Parathyroid adenoma (tissue), 2 donors: ENCODE measurements at regions not wholly inside any gene's neighbourhood (a gene's known extent, or its start where the extent isn't known, plus 50 kb on each side); places are given as distances from the start of the nearest gene placed in this dataset.
"Not testable (repeated sequence)": the region's sequence is repeated elsewhere in the genome, so short reads cannot be mapped to it uniquely, and the experiment has no call there.

Experiments
- H2AFZ ChIP-seq: fragments of 300-600 bp; sonication (generic); one replicate; pipeline ENCODE4 v1.7.0; 2017; ENCODE audit warnings: antibody characterized with exemption, mild to moderate bottlenecking
- H3K27ac ChIP-seq: fragments of 300-600 bp; sonication (generic); one replicate; pipeline ENCODE4 v1.7.0; 2017
- H3K27me3 ChIP-seq: fragments of 300-600 bp; sonication (generic); one replicate; pipeline ENCODE4 v1.7.0; 2017; ENCODE audit warnings: low read length; ENCODE audit not compliant: control insufficient read depth, insufficient read depth
- H3K36me3 ChIP-seq: fragments of 300-600 bp; sonication (generic); one replicate; pipeline ENCODE4 v1.7.0; 2017; ENCODE audit warnings: low read length; ENCODE audit not compliant: control insufficient read depth, insufficient read depth
- H3K4me1 ChIP-seq: fragments of 300-600 bp; sonication (generic); one replicate; pipeline ENCODE4 v1.7.0; 2017; ENCODE audit warnings: control low read depth
- H3K4me2 ChIP-seq: fragments of 300-600 bp; sonication (generic); one replicate; pipeline ENCODE4 v1.7.0; 2017; ENCODE audit warnings: low read length
- H3K4me3 ChIP-seq: fragments of 300-600 bp; sonication (generic); one replicate; pipeline ENCODE4 v1.7.0; 2017; ENCODE audit warnings: low read depth, low read length
- H3K79me2 ChIP-seq: fragments of 300-600 bp; sonication (generic); one replicate; pipeline ENCODE4 v1.7.0; 2017; ENCODE audit warnings: control low read depth
- H3K9ac ChIP-seq: fragments of 300-600 bp; sonication (generic); one replicate; pipeline ENCODE4 v1.7.0; 2017; ENCODE audit warnings: mild to moderate bottlenecking
- H3K9me3 ChIP-seq: fragments of 300-600 bp; sonication (generic); one replicate; pipeline ENCODE4 v1.7.0; 2017; ENCODE audit warnings: low read length; ENCODE audit not compliant: control insufficient read depth
- CTCF ChIP-seq: fragments of 300-600 bp; sonication (generic); IDR thresholded peaks from one replicate; pipeline ENCODE4 v1.7.0; 2017; ENCODE audit warnings: antibody characterized with exemption, mild to moderate bottlenecking
- donor health status: primary hyperparathyroidism.

GRCh38 chr5:148740966-148741742 is 85.3 kb upstream of the ADRB2 start:
- Histone ChIP-seq H2AFZ (no peak overlapping the region), H3K9me3 (no peaks in the 10 kb centered on the region), H3K27me3 (no peaks in the 10 kb centered on the region), H3K4me2 (no peak overlapping the region), H3K9ac (no peak overlapping the region), H3K4me1 (no peaks in the 10 kb centered on the region), H3K36me3 (no peaks in the 10 kb centered on the region), H3K79me2 (no peaks in the 10 kb centered on the region), H3K27ac (no peak overlapping the region), H3K4me3 (no peak overlapping the region)
- TF ChIP-seq CTCF, result peak; percentile 73

- not testable (repeated sequence) for H3K4me1 ChIP-seq, H3K4me2 ChIP-seq, H3K4me3 ChIP-seq, H3K36me3 ChIP-seq, H3K27me3 ChIP-seq, H3K9me3 ChIP-seq, H3K9ac ChIP-seq, H3K27ac ChIP-seq, H2AFZ ChIP-seq, H3K79me2 ChIP-seq
Observed at GRCh38 chr5:148741766-148742165, 84.6 kb upstream of the ADRB2 start.

GRCh38 chr5:148744380-148744779 is 82.0 kb upstream of the ADRB2 start:
- H3K27ac ChIP-seq, H3K79me2 ChIP-seq, H3K4me3 ChIP-seq, H3K36me3 ChIP-seq, H2AFZ ChIP-seq, H3K9me3 ChIP-seq, H3K4me2 ChIP-seq, H3K4me1 ChIP-seq, H3K9ac ChIP-seq, H3K27me3 ChIP-seq: not testable (repeated sequence)

- Histone ChIP-seq H3K79me2 (no peaks in the 10 kb centered on the region), H3K4me1 (no peaks in the 10 kb centered on the region), H3K4me2 (no peak overlapping the region), H3K27ac (no peak overlapping the region), H3K4me3 (no peak overlapping the region), H3K36me3 (no peaks in the 10 kb centered on the region), H3K9me3 (no peaks in the 10 kb centered on the region), H3K9ac (no peak overlapping the region), H2AFZ (peak overlapping the region; percentile 8), H3K27me3 (no peaks in the 10 kb centered on the region)
- TF ChIP-seq CTCF, result no peak
Observed at GRCh38 chr5:148746826-148747535, 79.4 kb upstream of the ADRB2 start.

GRCh38 chr5:148747536-148747906 is 78.9 kb upstream of the ADRB2 start:
- no peak overlapping the region for H3K27ac ChIP-seq
- no peaks in the 10 kb centered on the region for H3K36me3 ChIP-seq
- H3K4me2 ChIP-seq, result no peak overlapping the region
- H3K9me3 ChIP-seq, result no peaks in the 10 kb centered on the region
- no peaks in the 10 kb centered on the region for H3K79me2 ChIP-seq
- H3K27me3 ChIP-seq, result no peaks in the 10 kb centered on the region
- H3K9ac ChIP-seq, result no peak overlapping the region
- no peak overlapping the region for H3K4me3 ChIP-seq
- no peaks in the 10 kb centered on the region for H3K4me1 ChIP-seq
- no peak for TF ChIP-seq CTCF
- H2AFZ ChIP-seq, result no peak overlapping the region
